Heart left ventricle (tissue), 16 donors: ENCODE measurements at regions not wholly inside any gene's neighbourhood (a gene's known extent, or its start where the extent isn't known, plus 50 kb on each side); places are given as distances from the start of the nearest gene placed in this dataset.

Experiments
- ATAC-seq, 4 donors: fragments of 200-7000 bp; cut with Tn5 transposase; one replicate each; pipeline ENCODE4 v1.9.1; 2020 to 2022; ENCODE audit warnings: moderate library complexity in 4 of 4, mild to moderate bottlenecking in 3 of 4, moderate number of reproducible peaks in 1 of 4
- DNase-seq, 5 donors: peaks; one replicate each; pipeline ENCODE4 v3.0.0-alpha.2; 2020
- H3K27ac ChIP-seq, 12 donors: fragments of 200-600 bp; sonication (generic) in 4 of 12; one replicate each; pipeline versions ENCODE4 v1.5.0 to v1.8.0; 2016 to 2022; ENCODE audit warnings: mild to moderate bottlenecking in 2 of 12
- H3K27me3 ChIP-seq, 9 donors: fragments of 200-600 bp; sonication (generic) in 2 of 9; one replicate each; pipeline versions ENCODE4 v1.5.1 to v1.8.0; 2016 to 2022; ENCODE audit warnings: mild to moderate bottlenecking in 3 of 9
- H3K36me3 ChIP-seq, 9 donors: fragments of 200-600 bp; sonication (generic) in 2 of 9; one replicate each; pipeline versions ENCODE4 v1.5.0 to v1.8.0; 2018 to 2022; ENCODE audit warnings: mild to moderate bottlenecking in 2 of 9
- H3K4me1 ChIP-seq, 12 donors: fragments of 200-600 bp; sonication (generic) in 4 of 12; one replicate each; pipeline versions ENCODE4 v1.5.0 to v1.8.0; 2016 to 2022; ENCODE audit warnings: mild to moderate bottlenecking in 3 of 12
- H3K4me3 ChIP-seq, 12 donors: fragments of 200-600 bp; sonication (generic) in 4 of 12; one replicate each; pipeline versions ENCODE4 v1.5.0 to v1.8.0; 2017 to 2022; ENCODE audit warnings: mild to moderate bottlenecking in 9 of 12, moderate library complexity in 4 of 12
- H3K9me3 ChIP-seq, 12 donors: fragments of 200-600 bp; sonication (generic) in 4 of 12; one replicate each; pipeline versions ENCODE4 v1.5.0 to v1.8.0; 2016 to 2022; ENCODE audit warnings: mild to moderate bottlenecking in 1 of 12
- CTCF ChIP-seq, 12 donors: fragments of 200-600 bp; sonication (generic) in 4 of 12; IDR thresholded peaks; one replicate each; pipeline versions ENCODE4 v1.5.0 to v1.8.0; 2018 to 2022; ENCODE audit warnings: antibody characterized with exemption in 12 of 12, mild to moderate bottlenecking in 5 of 12
- POLR2A ChIP-seq, 2 donors: fragments of 450-650 bp; IDR thresholded peaks; one replicate each; pipeline ENCODE4 v1.6.1; 2017; ENCODE audit warnings: antibody characterized with exemption in 2 of 2, mild to moderate bottlenecking in 2 of 2, moderate library complexity in 2 of 2
- WGBS, 4 donors: extraction: QIAGEN DNeasy Blood & Tissue Kit in 2 of 4; methylation state at CpG; one replicate each; pipeline versions ENCODE4 v1.1.5 to v1.1.7; 2013 to 2018; 5-methylcytosine and 5-hydroxymethylcytosine counted together
- intact Hi-C, 10 donors: fragments of 100-400 bp; cut with DNase I; formaldehyde crosslinking; loops; one replicate each; pipeline versions ENCODE4 v1.11.1 to v1.14.2; 2022
- donor health status: ischemic (EF 13 %, LVEDD 7.1; RV severe dilation, severe dysfunction).
- donor health status: healthy with polysubstance abuse.
- donor health status: DM: no; HTN: yes; CAD: no.
- donor health status: DM: no; HTN: no; CAD: no.
- donor health status: ischemic (EF 25% LVEDD 6.9; RV normal size, moderate dysfunction).
- donor health status: ischemic (EF 25% LVEDD 5.7; RV mildly dilated, moderate dysfunction).
- donor health status: healthy.
- donor health status: DM: yes; HTN: yes; CAD: no.
- donor health status: ischemic (EF 35%, LVEDD 5.7; RV mildly dilated, moderate dysfunction).
- donor health status: nonischemic (EF 11% LVEDD 7.7; RV severe dilation, severe dysfunction).
- donor health status: DM: yes; HTN: yes; CAD: no.
- donor health status: PGD.
- donor health status: ischemic (EF 29% LVEDD 5.4; RV normal size, mild dysfunction).
- donor health status: nonischemic (EF 23%, LVEDD 6.1; RV moderate dilation, normal function).

- Histone ChIP-seq H3K36me3 (no peaks in the 10 kb centered on the region), H3K4me3 (no peak overlapping the region), H3K27ac (no peak overlapping the region), H3K9me3 (peaks cover 0 to 2% (median 0%) of the 10 kb centered on the region in 12 donors), H3K4me1 (no peaks in the 10 kb centered on the region), H3K27me3 (peaks cover 0 to 17% (median 0%) of the 10 kb centered on the region in 9 donors)
- ATAC-seq: no peak
- intact Hi-C loops: no loop called here
- TF ChIP-seq POLR2A (IDR thresholded peaks at IDR 0.05) (no peak), CTCF (IDR thresholded peaks at IDR 0.05) (no peak)
- DNase-seq: no peak
- WGBS, 4 donors: 78 to 88% (median 81%) methylated on average over 15 of the region's 15 CpGs
Measured at GRCh38 chr14:98167705-98168104, 1104.3 kb downstream of the BCL11B start.

- TF ChIP-seq CTCF (IDR thresholded peaks at IDR 0.05): no peak
- Histone ChIP-seq H3K27me3 (peaks cover 0 to 10% (median 0%) of the 10 kb centered on the region in 9 donors), H3K9me3 (peaks cover 0 to 2% (median 0%) of the 10 kb centered on the region in 12 donors), H3K36me3 (no peaks in the 10 kb centered on the region), H3K4me3 (no peak overlapping the region), H3K27ac (no peak overlapping the region), H3K4me1 (no peaks in the 10 kb centered on the region)
- ATAC-seq (no peak), DNase-seq (no peak)
- 62 to 68% (median 66%) methylated on average over 5 of the region's 5 CpGs for WGBS, 4 donors
- intact Hi-C loops: no loop called here
Measured at GRCh38 chr14:98168211-98168985, 1103.6 kb downstream of the BCL11B start.

DNA sequence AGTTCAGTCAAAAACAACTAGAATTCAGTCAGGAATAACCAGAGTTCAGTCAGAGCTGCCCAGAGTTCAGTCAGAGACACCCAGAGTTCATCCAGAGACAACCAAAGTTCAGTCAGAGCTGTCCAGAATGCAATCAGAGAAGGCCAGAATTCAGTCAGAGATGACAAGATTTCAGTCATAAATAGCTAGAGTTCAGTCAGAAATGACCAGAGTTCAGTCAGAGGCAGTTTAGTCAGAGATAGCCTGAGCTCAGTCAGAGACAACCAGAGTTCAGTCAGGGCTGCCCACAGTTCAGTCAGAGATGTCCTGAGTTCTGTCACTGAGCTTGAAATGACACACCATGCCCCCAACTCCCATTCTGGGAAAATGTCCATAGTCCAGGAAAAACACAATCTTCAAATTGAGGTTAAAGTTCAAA lies 1102.8 kb downstream of the BCL11B start:
- no peak for TF ChIP-seq POLR2A (IDR thresholded peaks at IDR 0.05)
- Histone ChIP-seq H3K4me1 (no peaks in the 10 kb centered on the region), H3K9me3 (peaks cover 0 to 2% (median 0%) of the 10 kb centered on the region in 12 donors), H3K27me3 (peaks cover 0 to 4% (median 0%) of the 10 kb centered on the region in 9 donors), H3K4me3 (no peak overlapping the region), H3K27ac (no peak overlapping the region), H3K36me3 (no peaks in the 10 kb centered on the region)
- intact Hi-C loops: no loop called here
- no peak for ATAC-seq
- DNase-seq: no peak

- Histone ChIP-seq H3K36me3 (no peaks in the 10 kb centered on the region), H3K9me3 (peaks cover 0 to 2% (median 0%) of the 10 kb centered on the region in 12 donors), H3K4me3 (no peak overlapping the region), H3K4me1 (no peaks in the 10 kb centered on the region), H3K27ac (peak overlapping the region in 1 of 12 donors; percentile 64), H3K27me3 (no peaks in the 10 kb centered on the region)
- no peak for ATAC-seq
- intact Hi-C loops: no loop called here
- TF ChIP-seq POLR2A (IDR thresholded peaks at IDR 0.05) (no peak), CTCF (IDR thresholded peaks at IDR 0.05) (no peak)
- 44 to 60% (median 51%) methylated on average over 5 of the region's 5 CpGs for WGBS, 4 donors
- DNase-seq: no peak
Measured at GRCh38 chr14:98170575-98170974, 1101.4 kb downstream of the BCL11B start.

- peaks cover 0 to 2% (median 0%) of the 10 kb centered on the region in 12 donors for H3K9me3 ChIP-seq
- TF ChIP-seq POLR2A (IDR thresholded peaks at IDR 0.05) (no peak), CTCF (IDR thresholded peaks at IDR 0.05) (no peak)
- intact Hi-C loops: no loop called here
- H3K27ac ChIP-seq: peak overlapping the region in 1 of 12 donors; percentile 64
- H3K27me3 ChIP-seq: no peaks in the 10 kb centered on the region
- H3K4me1 ChIP-seq: no peaks in the 10 kb centered on the region
- H3K36me3 ChIP-seq: no peaks in the 10 kb centered on the region
- no peak overlapping the region for H3K4me3 ChIP-seq
- no peak for ATAC-seq
- 60 to 79% (median 72%) methylated on average over 1 to 3 of the region's 3 CpGs for WGBS, 4 donors
- no peak for DNase-seq
Measured at GRCh38 chr14:98171654-98172053, 1100.3 kb downstream of the BCL11B start.
